HG03571 (cell line): ENCODE measurements at regions not wholly inside any gene's neighbourhood (a gene's known extent, or its start where the extent isn't known, plus 50 kb on each side); places are given as distances from the start of the nearest gene placed in this dataset.

Experiments used
- ATAC-seq: cut with Tn5 transposase; IDR thresholded peaks from one replicate; pipeline ENCODE4 v1.9.1; 2021; ENCODE audit not compliant: unreplicated experiment

- ATAC-seq = no peak
Measured at GRCh38 chr18:47602273-47602897, 328.1 kb downstream of the SMAD2 start.

GRCh38 chr18:47601581-47602272 lies 328.7 kb downstream of the SMAD2 start:
- ATAC-seq = no peak

GRCh38 chr18:47595831-47596501 lies 334.5 kb downstream of the SMAD2 start:
- ATAC-seq = no peak

GRCh38 chr18:47594621-47595086 lies 335.8 kb downstream of the SMAD2 start:
- ATAC-seq = no peak

- no peak for ATAC-seq
Measured at GRCh38 chr18:47593744-47594472, 336.6 kb downstream of the SMAD2 start.

- no peak for ATAC-seq
Measured at GRCh38 chr18:47591429-47591828, 339.0 kb downstream of the SMAD2 start.

- ATAC-seq = no peak
Measured at GRCh38 chr18:47587587-47587986, 336.1 kb upstream of the SKOR2 start.

GRCh38 chr18:47586418-47587070 lies 335.1 kb upstream of the SKOR2 start:
- ATAC-seq = no peak

GRCh38 chr18:47585914-47586313 lies 334.5 kb upstream of the SKOR2 start:
- ATAC-seq = no peak

- no peak for ATAC-seq
Measured at GRCh38 chr18:47585136-47585535, 333.7 kb upstream of the SKOR2 start.

GRCh38 chr18:47582093-47582492 lies 330.6 kb upstream of the SKOR2 start:
- ATAC-seq = no peak

GRCh38 chr18:47577520-47577919 lies 326.1 kb upstream of the SKOR2 start:
- no peak for ATAC-seq

- ATAC-seq = no peak
Measured at GRCh38 chr18:47574966-47575365, 323.5 kb upstream of the SKOR2 start.

- ATAC-seq = no peak
Measured at GRCh38 chr18:47571957-47572356, 320.5 kb upstream of the SKOR2 start.

- ATAC-seq = no peak
Measured at GRCh38 chr18:47566809-47567208, 315.3 kb upstream of the SKOR2 start.

GRCh38 chr18:47560723-47561715 lies 309.6 kb upstream of the SKOR2 start:
- no peak for ATAC-seq

GRCh38 chr18:47558110-47558750 lies 306.8 kb upstream of the SKOR2 start:
- peak; percentile 97 for ATAC-seq

- no peak for ATAC-seq
Measured at GRCh38 chr18:47557160-47557559, 305.7 kb upstream of the SKOR2 start.

- no peak for ATAC-seq
Measured at GRCh38 chr18:47552783-47553182, 301.3 kb upstream of the SKOR2 start.
